Stimulated activated CD4-positive, alpha-beta T cell treated with anti-CD3 and anti-CD28 coated beads, Interleukin-2, amount 100 ng/mL, for 48 hours (primary cell): ENCODE measurements at regions not wholly inside any gene's neighbourhood (a gene's known extent, or its start where the extent isn't known, plus 50 kb on each side); places are given as distances from the start of the nearest gene placed in this dataset.

Experiments
- DNase-seq, 2 donors: peaks; one replicate each; pipeline ENCODE4 v3.0.0-alpha.2; 2020

DNA sequence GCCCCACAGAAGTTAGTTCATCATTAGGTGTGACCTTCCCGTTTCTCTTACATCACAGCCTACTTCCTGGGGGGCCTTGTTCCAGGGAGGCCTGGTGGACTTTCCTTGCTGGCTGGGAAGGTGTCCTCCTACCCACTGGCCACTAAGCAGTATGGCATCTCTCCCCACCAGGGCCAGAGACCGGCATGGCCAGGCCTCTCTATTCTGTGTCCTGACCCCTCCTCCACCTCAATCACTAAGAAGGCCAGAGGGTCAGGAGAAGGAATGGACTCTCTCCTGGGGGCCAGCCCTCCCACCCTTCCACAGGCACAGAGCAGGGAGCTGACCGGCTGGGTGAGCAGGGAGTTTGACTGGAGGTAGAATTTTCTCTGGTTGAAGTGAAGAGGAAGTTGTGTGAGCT lies 81.9 kb downstream of the PJA1 start:
- no peak for DNase-seq

DNA sequence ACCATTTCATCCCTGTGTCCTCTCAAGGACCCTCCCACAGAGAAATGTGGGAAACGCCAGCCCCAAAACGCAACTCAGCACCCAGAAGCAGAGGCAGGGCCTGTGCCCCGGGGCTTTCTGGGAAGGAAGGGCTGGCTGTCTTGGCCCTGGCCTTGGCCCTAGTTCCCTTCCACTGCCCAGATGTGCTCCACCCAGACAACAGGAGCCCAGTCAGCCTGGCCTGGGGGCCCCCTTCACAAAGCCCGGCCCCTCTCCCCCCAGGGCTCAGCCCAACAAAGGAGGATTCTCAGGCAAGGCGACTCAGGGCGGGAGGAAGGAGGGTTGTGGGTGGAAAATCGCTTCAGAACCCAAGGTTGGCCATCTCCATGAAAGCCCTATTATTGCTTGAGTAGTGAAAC lies 82.5 kb downstream of the PJA1 start:
- DNase-seq, result no peak

DNA sequence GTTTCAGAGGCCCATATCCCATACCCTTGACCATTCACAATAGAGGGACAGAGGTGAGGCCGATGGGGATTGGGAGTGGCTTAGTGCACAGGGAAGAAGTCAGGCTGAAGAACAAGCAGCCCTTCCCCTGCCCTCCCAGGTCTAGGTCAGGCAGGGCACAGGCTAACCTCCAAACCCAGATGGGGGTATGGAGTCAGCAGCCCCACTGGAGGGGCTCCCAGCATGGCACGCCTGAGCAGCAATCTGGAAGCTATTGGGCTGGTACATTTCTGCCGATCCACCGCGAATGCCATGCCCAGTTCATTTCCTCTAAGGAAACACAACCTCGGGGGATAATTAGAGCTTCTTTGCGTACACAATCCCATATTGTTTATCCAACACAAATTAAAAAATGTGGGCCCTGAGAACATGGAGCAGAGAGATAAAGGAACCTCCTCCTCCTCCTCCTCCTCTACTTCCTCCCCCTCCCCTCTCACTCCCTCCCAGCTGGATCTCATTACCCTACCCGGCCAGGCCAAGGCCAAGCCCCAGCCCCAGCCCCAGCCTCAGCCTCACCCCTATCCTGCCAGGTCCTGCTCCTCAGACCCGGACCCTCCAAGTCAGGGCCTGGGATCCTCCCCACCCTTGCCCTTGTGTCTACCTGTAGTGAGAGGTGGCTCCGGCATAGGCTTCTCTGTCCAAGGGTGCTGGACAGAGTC lies 83.0 kb downstream of the PJA1 start:
- no peak for DNase-seq

GRCh38 chrX:69080855-69081465 lies 84.3 kb downstream of the PJA1 start:
- no peak for DNase-seq

DNA sequence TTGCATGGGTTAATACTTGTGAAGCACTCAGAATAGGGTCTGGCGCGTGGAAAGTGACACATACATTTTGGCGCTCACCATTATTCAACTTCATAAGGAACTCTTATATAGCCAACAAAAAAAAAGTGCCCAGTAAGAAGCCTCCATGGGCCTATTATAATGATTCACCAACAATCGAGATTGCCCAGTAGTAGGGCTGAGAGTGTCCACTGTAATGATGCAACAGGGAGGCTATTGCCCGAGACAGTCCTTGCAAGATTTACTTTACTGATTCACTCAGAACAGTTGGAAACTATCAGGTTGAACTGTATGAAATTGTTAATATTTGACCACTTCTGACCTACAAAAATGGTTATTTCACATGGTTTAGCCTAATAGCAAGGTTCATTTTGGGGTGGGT lies 86.0 kb downstream of the PJA1 start:
- no peak for DNase-seq

DNA sequence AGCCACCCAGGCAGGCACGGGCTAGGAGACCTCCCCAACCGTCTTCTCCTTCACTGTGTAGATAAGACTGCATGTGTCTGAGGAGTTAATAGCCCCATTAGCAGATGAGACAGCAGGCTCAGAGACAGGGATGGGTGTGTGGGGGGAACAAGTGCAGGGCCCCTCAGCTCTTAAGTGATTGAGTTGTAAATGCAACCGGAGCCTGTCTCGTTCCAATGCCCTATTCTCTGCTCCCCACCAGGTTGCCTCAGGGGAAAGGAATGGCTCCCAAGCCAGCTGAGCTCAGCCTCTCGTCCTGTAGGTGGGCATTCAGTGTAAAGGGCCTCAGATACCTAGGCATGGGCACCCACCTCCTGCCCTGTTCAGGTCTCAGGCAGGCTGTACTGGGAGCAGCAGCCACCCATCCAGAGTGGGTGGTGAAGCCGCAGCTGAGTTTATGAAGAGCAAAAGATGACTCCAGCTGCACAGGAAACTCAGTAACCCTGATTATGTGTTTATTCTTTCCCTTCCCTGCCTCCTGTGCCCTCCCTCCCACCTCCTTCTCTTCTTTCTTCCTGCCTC lies 87.3 kb downstream of the PJA1 start:
- DNase-seq, result no peak

DNA sequence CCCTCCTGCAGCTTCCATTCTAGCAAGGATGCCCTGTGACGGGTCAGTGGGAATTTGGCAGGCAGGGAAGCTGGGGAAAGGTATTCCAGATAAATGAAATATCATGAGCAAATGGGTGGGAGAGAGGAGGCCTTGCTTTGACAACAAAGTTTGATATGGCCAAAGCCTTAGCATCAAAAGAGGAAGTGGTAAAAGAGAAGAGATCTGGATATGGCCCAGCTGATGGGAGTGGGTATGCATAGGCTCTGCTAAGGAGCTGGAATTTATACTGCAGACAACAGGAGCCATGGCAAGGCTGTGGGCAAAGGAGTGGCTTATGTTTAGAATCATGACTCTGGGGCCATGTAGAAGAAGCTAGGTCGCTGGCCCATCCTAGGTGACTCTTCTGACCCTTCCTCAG lies 89.2 kb downstream of the PJA1 start:
- DNase-seq, result no peak

GRCh38 chrX:69074726-69075125 lies 90.5 kb downstream of the PJA1 start:
- no peak for DNase-seq

DNA sequence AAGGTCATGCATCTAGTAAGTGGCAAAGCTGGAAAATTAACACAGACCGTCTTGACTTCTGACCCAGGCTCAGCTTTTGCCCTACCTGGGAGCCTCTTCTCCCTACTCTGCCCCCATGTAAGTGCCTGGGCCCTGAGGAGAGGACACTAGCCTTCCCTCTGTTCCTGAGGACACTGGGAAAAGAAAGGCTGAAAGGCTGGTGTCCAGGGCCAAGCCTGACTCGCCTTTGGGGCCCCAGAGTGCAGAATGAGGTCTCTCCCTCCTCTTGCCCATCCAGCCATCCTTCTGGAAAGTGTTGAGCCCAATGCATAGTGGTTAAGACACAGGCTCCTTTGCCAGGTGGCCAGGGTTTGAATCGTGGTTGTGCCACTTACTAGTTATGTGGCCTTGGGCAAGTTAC lies 91.5 kb downstream of the PJA1 start:
- no peak for DNase-seq

DNA sequence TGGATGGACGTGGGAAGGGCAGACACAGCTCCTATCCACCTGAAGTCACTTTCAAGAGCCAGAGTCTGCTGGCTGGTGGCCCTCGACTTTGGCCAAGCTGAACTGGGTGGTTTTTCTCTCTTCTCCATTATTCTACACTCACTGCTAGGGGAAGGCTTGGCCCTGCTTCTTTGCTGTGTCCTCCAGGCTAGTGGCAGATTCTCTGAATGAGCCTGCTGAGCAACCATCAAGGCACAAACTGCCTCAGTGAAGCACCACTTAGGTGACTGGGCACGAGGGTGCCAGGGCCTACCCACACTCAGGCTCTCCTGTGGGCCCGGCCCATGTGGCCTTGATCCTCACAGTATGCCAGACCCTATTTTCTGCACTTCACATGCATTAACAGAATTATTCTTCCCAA lies 92.0 kb downstream of the PJA1 start:
- no peak for DNase-seq

- DNase-seq, result no peak
Measured at GRCh38 chrX:69072486-69073006, 92.7 kb downstream of the PJA1 start.

DNA sequence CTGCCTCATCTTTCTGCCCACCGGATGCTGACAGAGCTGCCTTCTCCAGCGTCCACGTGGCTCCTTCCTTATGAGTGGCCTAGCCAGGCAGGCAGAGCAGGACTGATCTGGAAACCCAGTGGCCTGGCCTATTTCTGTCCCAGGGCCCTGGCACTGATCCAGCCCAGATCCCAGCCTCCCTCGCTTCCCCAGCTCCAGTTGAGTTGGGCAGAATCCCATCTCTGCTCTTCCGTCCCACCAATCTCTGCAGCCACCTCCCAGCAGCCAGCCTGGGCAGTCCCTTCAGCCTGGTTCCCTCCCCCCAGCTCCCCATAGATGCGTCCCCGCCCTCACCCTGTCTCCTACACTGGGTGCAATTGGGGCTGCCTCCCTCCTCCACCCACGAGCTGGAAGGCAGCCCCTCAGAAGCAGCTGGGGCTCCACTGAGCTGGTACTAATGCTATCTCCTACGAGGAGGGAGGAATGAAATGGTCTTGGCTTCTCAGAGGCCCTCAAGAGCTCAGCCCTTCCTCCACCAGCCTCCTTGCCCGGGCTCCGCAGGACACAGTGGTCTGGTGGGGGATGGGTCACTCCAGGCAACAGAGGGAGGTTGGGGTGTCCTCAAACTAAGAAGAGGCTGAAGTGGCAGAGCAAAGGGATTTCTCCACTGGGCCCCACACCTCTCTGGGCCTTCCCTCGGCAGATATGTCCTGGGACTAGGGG lies 94.2 kb downstream of the PJA1 start:
- DNase-seq, result no peak

GRCh38 chrX:69069876-69070275 lies 95.4 kb downstream of the PJA1 start:
- no peak for DNase-seq

DNA sequence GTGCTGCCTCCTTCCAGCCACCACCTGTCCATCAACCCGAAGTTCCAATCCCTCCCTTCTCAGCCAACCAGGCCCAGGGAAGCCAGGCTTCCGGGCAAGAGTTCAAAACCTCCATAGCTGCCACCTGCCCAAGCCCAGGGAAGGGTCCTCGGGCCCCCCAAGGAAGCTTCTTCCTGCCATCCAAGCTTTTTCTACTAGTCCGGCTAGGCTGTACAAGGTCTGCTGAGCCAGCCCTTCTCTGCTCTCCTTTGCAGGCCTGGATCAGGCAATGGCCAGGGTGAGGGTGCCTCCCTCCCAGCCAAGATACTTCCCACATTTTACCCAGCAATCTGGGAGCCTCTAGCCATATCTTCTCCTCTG lies 96.2 kb downstream of the PJA1 start:
- no peak for DNase-seq

DNA sequence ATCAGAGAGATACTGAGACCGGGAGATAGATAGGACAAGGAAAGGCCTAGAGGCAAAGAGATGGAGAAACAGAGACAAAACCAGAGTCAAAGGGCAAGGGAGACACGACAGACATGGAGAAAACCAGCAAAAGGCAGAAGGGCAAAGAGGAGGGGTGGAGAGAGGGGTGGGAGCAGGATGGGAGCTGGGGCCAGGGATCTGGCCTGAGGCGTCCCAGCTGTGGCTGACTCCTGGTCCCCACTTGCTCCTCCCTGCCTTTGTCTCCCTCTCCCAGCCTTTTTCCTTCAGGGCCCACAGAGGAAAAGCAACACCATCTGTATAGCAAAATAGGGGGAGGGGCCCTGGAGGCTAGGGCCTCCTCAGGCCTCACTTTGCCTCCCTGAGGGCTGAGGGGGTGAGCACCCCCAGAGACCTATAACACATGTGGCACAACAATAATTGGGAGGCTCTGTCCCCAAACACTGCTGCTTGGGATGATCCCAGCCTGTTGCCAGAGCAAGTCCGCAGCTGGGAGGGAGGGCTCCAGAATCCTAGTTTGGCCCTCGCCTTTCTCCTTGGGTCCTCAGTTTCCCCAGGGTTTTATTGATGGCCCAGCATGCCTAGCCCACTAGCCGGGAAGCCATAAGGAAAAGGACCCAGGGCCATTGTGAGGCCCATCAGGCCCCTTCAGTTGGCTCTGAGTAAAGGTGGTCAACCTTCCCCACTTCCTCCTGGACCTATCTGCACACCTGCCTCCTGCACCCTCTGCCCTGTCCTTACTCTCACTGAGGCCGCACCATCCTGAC lies 96.8 kb downstream of the PJA1 start:
- DNase-seq, result no peak

GRCh38 chrX:69067841-69068240 lies 97.4 kb downstream of the PJA1 start:
- no peak for DNase-seq

- DNase-seq, result no peak
Measured at GRCh38 chrX:69066966-69067525, 98.2 kb downstream of the PJA1 start.

GRCh38 chrX:69066021-69066757 lies 99.1 kb downstream of the PJA1 start:
- no peak for DNase-seq

DNA sequence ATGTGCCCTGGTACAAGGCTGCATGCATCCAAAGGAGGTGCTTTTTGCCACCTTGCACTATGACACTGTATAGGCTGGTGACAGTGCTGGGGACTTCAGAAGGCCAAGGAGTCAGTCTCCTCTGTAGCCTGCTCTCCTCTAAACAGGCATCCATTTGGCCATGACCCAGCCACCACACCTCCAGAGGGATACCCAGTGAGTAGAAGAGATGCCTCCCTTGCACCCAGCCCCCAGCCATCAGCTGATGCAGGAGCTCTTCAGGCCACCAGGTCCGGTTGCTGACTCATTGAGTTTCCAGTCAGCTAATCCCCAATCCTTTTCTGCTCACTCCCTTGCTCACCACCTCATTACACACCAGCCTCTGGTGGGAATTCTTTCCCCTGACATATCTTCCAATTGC lies 99.8 kb downstream of the PJA1 start:
- no peak for DNase-seq

- DNase-seq, result no peak
Measured at GRCh38 chrX:69063486-69063885, 101.8 kb downstream of the PJA1 start.

GRCh38 chrX:69062493-69062892 lies 102.8 kb downstream of the PJA1 start:
- no peak for DNase-seq
